PC-9 (cell line): ENCODE measurements at regions not wholly inside any gene's neighbourhood (a gene's known extent, or its start where the extent isn't known, plus 50 kb on each side); places are given as distances from the start of the nearest gene placed in this dataset.

Experiments
- CTCF ChIP-seq: fragments of 200-600 bp; sonication (generic); conservative IDR thresholded peaks from 2 replicates; pipeline ENCODE4 v1.6.1; 2017; ENCODE audit warnings: mixed run types, antibody characterized with exemption, mild to moderate bottlenecking, moderate library complexity
- EZH2 ChIP-seq: fragments of 200-600 bp; sonication (generic); IDR thresholded peaks from 2 replicates; pipeline ENCODE4 v1.8.0; 2017; ENCODE audit warnings: antibody characterized with exemption, low read depth

- TF ChIP-seq EZH2 (no peak), CTCF (no peak)
Observed at GRCh38 chr1:214901718-214902117, 180.8 kb upstream of the KCNK2 start.
